Natural killer cell (primary cell): ENCODE measurements at regions not wholly inside any gene's neighbourhood (a gene's known extent, or its start where the extent isn't known, plus 50 kb on each side); places are given as distances from the start of the nearest gene placed in this dataset.

ENCODE experiments used
- ATAC-seq, 3 donors: fragments of 150-1000 bp in 2 of 3; fragments of 200-7000 bp in 1 of 3; cut with Tn5 transposase; 1 replicate in 1 of 3; 2 replicates in 2 of 3; pipeline ENCODE4 v1.10.0; 2021; ENCODE audit warnings: mild to moderate bottlenecking in 2 of 3, moderate library complexity in 2 of 3
- DNase-seq, 2 donors: peaks; one replicate each; pipeline versions ENCODE4 v3.0.0 to v3.0.0-alpha.2; 2013 to 2021; ENCODE audit warnings: mixed read lengths in 1 of 2
- H3K27ac ChIP-seq: one replicate; pipeline ENCODE4 v1.5.1; 2013; ENCODE audit warnings: mild to moderate bottlenecking, low read length
- H3K27me3 ChIP-seq: one replicate; pipeline ENCODE4 v1.6.1; 2013; ENCODE audit warnings: low read length; ENCODE audit not compliant: control insufficient read depth, insufficient read depth
- H3K36me3 ChIP-seq: one replicate; pipeline ENCODE4 v1.6.1; 2013; ENCODE audit warnings: low read length; ENCODE audit not compliant: control insufficient read depth, insufficient read depth
- H3K4me1 ChIP-seq: one replicate; pipeline ENCODE4 v1.6.1; 2013; ENCODE audit warnings: low read length; ENCODE audit not compliant: control insufficient read depth, insufficient read depth
- H3K4me3 ChIP-seq: one replicate; pipeline ENCODE4 v1.5.1; 2013; ENCODE audit warnings: low read length
- H3K9me3 ChIP-seq: one replicate; pipeline ENCODE4 v1.6.1; 2013; ENCODE audit warnings: low read length; ENCODE audit not compliant: control insufficient read depth, insufficient read depth
- H3K27ac Mint-ChIP-seq, 2 donors: one replicate each; pipeline ENCODE4 v1.8.0; 2022; ENCODE audit warnings: mild to moderate bottlenecking in 2 of 2, mixed read lengths in 2 of 2, moderate library complexity in 1 of 2
- H3K27me3 Mint-ChIP-seq, 2 donors: one replicate each; pipeline ENCODE4 v1.8.0; 2022; ENCODE audit warnings: low read depth in 2 of 2, mixed read lengths in 2 of 2
- H3K36me3 Mint-ChIP-seq: one replicate; pipeline ENCODE4 v1.8.0; 2022; ENCODE audit warnings: mixed read lengths
- H3K4me1 Mint-ChIP-seq, 2 donors: one replicate each; pipeline ENCODE4 v1.8.0; 2022; ENCODE audit warnings: mixed read lengths in 2 of 2
- H3K4me3 Mint-ChIP-seq: one replicate; pipeline ENCODE4 v1.8.0; 2022; ENCODE audit warnings: mild to moderate bottlenecking, moderate library complexity, mixed read lengths
- H3K9me3 Mint-ChIP-seq, 2 donors: one replicate each; pipeline ENCODE4 v1.8.0; 2022; ENCODE audit warnings: mixed read lengths in 2 of 2
- WGBS: methylation state at CpG from one replicate; pipeline ENCODE4 v1.1.7; 2013; ENCODE audit warnings: missing lambda C conversion rate; ENCODE audit not compliant: insufficient coverage; 5-methylcytosine and 5-hydroxymethylcytosine counted together
- intact Hi-C: fragments of 100-400 bp; cut with micrococcal nuclease; formaldehyde crosslinking; loops from one replicate; pipeline ENCODE4 v1.14.2; 2022
- TF ChIP-seq, protein P1 (sequence below): fragments of 200-600 bp; IDR thresholded peaks from one replicate; pipeline ENCODE4 v1.8.0; 2022; ENCODE audit warnings: antibody characterized with exemption

DNA sequence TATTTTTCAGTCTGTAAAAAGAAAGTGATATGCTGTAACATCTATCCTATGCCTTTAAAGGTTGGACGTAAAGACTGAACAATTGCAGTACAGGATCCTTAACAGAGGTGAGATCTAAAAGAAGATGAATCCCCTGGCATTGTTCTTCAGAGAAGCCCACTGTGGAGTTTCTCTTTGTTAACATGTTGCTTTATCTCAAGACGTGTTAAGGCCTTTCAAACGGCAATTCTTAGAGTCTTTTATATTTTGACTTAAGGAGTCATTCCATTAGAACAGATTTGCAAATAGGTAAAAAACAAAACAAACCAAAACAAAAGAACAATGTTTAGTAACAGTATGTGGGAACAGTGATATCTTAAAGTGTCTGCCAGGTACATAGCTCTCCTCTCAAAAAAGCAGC lies 225.1 kb upstream of the ZP4 start:
- Histone ChIP-seq H3K36me3 (no peaks in the 10 kb centered on the region), H3K9me3 (peaks cover 2% of the 10 kb centered on the region), H3K27me3 (no peaks in the 10 kb centered on the region), H3K4me3 (no peak overlapping the region), H3K4me1 (no peaks in the 10 kb centered on the region), H3K27ac (no peak overlapping the region)
- no peaks in the 10 kb centered on the region for H3K27me3 Mint-ChIP-seq
- H3K4me1 Mint-ChIP-seq: no peaks in the 10 kb centered on the region
- H3K27ac Mint-ChIP-seq: no peak overlapping the region
- ATAC-seq (no peak), DNase-seq (no peak)
- intact Hi-C loops: no loop called here
- peaks cover 7 to 8% of the 10 kb centered on the region in 2 donors for H3K9me3 Mint-ChIP-seq
- TF ChIP-seq, protein P1, sequence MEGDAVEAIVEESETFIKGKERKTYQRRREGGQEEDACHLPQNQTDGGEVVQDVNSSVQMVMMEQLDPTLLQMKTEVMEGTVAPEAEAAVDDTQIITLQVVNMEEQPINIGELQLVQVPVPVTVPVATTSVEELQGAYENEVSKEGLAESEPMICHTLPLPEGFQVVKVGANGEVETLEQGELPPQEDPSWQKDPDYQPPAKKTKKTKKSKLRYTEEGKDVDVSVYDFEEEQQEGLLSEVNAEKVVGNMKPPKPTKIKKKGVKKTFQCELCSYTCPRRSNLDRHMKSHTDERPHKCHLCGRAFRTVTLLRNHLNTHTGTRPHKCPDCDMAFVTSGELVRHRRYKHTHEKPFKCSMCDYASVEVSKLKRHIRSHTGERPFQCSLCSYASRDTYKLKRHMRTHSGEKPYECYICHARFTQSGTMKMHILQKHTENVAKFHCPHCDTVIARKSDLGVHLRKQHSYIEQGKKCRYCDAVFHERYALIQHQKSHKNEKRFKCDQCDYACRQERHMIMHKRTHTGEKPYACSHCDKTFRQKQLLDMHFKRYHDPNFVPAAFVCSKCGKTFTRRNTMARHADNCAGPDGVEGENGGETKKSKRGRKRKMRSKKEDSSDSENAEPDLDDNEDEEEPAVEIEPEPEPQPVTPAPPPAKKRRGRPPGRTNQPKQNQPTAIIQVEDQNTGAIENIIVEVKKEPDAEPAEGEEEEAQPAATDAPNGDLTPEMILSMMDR: no peak
- 87% methylated on average over 1 of the region's 3 CpGs for WGBS
- H3K4me3 Mint-ChIP-seq: no peak overlapping the region
- no peaks in the 10 kb centered on the region for H3K36me3 Mint-ChIP-seq

DNA sequence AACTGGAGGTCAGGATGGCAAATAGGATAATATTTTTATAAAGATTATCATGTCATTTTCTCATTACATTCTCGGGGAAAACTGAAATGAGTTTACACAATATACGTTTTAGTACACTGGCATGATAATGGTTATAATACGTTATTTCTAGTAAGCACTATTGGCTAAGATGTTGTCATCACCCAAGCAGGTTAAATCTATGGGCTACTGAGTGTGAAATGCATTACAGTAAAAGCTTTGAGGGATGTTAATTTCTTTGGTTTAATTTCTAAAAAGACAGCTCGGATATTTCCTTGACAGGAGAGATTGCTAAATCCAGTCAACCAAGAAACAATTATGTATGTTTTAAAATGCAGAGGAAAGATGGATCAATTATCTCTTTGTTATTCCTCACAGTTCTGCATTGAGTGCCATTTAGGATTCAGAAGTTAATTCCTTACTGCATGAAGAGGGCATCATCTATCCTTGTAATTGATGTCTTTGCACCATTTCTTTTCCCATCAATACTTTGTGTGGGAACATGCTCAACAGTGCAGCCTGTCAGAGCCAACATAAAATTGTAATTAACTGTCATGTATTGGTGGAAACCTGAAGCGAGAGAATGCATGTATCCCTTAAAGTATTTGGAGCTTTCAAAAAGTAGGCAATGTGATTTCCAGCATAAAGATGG lies 222.4 kb upstream of the ZP4 start:
- intact Hi-C loops: no loop called here
- Histone ChIP-seq H3K4me3 (no peak overlapping the region), H3K4me1 (no peaks in the 10 kb centered on the region), H3K36me3 (no peaks in the 10 kb centered on the region), H3K27ac (no peak overlapping the region), H3K9me3 (peaks cover 2% of the 10 kb centered on the region), H3K27me3 (no peaks in the 10 kb centered on the region)
- Mint-ChIP-seq H3K4me3 (no peak overlapping the region), H3K36me3 (no peaks in the 10 kb centered on the region), H3K27ac (no peak overlapping the region), H3K4me1 (no peaks in the 10 kb centered on the region), H3K9me3 (peaks cover 11% of the 10 kb centered on the region in 2 donors), H3K27me3 (no peaks in the 10 kb centered on the region)
- no peak for DNase-seq
- no peak for ATAC-seq
- TF ChIP-seq, protein P1: no peak
- WGBS: 82% methylated on average over 4 of the region's 5 CpGs

- no peaks in the 10 kb centered on the region for H3K4me1 Mint-ChIP-seq
- no peak overlapping the region for H3K27ac Mint-ChIP-seq
- H3K9me3 ChIP-seq: no peaks in the 10 kb centered on the region
- no peaks in the 10 kb centered on the region for H3K36me3 ChIP-seq
- ATAC-seq (no peak), DNase-seq (no peak)
- intact Hi-C loops: no loop called here
- no peaks in the 10 kb centered on the region for H3K27me3 ChIP-seq
- 100% methylated on average over 1 of the region's 2 CpGs for WGBS
- no peaks in the 10 kb centered on the region for H3K36me3 Mint-ChIP-seq
- no peaks in the 10 kb centered on the region for H3K27me3 Mint-ChIP-seq
- peaks cover 8% of the 10 kb centered on the region in 2 donors for H3K9me3 Mint-ChIP-seq
- TF ChIP-seq, protein P1: no peak
- H3K27ac ChIP-seq: no peak overlapping the region
- H3K4me3 ChIP-seq: no peak overlapping the region
- H3K4me1 ChIP-seq: no peaks in the 10 kb centered on the region
- no peak overlapping the region for H3K4me3 Mint-ChIP-seq
These were observed 220.8 kb upstream of the ZP4 start for GRCh38 chr1:238111516-238111915.

DNA sequence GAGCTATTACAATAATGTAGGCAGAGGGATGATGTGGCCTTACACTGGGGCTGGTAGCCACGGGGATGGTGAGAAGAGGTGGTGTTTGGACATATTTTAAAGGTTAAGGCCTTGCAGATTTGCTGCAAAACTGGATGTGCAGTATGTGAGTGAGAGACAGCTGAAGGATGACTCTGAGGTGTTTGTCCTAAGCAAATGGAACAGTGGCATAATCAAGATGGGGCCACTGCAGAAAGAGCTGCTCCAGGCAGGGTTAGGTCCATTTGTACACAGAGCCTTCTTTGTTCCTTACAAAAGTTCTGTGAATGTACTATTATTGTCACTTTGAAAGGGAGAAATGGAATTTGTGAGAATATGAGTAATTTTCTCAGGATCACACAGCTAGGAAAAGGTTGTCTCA lies 220.4 kb upstream of the ZP4 start:
- no peaks in the 10 kb centered on the region for H3K36me3 ChIP-seq
- WGBS: 68% methylated on average over 1 of the region's 1 CpG
- peaks cover 8% of the 10 kb centered on the region in 2 donors for H3K9me3 Mint-ChIP-seq
- no peaks in the 10 kb centered on the region for H3K4me1 Mint-ChIP-seq
- intact Hi-C loops: no loop called here
- H3K27ac Mint-ChIP-seq: no peak overlapping the region
- DNase-seq (no peak), ATAC-seq (no peak)
- H3K36me3 Mint-ChIP-seq: no peaks in the 10 kb centered on the region
- H3K4me3 Mint-ChIP-seq: no peak overlapping the region
- TF ChIP-seq, protein P1: no peak
- no peak overlapping the region for H3K4me3 ChIP-seq
- H3K27me3 Mint-ChIP-seq: no peaks in the 10 kb centered on the region
- H3K9me3 ChIP-seq: no peaks in the 10 kb centered on the region
- H3K4me1 ChIP-seq: no peaks in the 10 kb centered on the region
- H3K27ac ChIP-seq: no peak overlapping the region
- H3K27me3 ChIP-seq: no peaks in the 10 kb centered on the region
